SK-N-SH (cell line): ENCODE measurements at regions not wholly inside any gene's neighbourhood (a gene's known extent, or its start where the extent isn't known, plus 50 kb on each side); places are given as distances from the start of the nearest gene placed in this dataset.

ENCODE experiments used
- CTCF ChIA-PET: fragments of 300-600, 350-600 bp; formaldehyde crosslinking; extraction: SDS; loops from one replicate; lab custom pipeline; 2021; lab: Yijun Ruan, JAX
- POLR2A ChIA-PET: fragments of 350-600 bp; sonication (Branson Sonifier 250); formaldehyde crosslinking; extraction: SDS; loops from one replicate; lab custom pipeline; 2020; ENCODE audit warnings: antibody characterized with exemption, inconsistent platforms; lab: Yijun Ruan, JAX
- DNase-seq: peaks from one replicate; pipeline ENCODE4 v3.0.0; 2012
- H2AFZ ChIP-seq: fragments of 200-600 bp; sonication (generic); 2 replicates; pipeline ENCODE4 v1.8.1; 2016; ENCODE audit warnings: antibody characterized with exemption, mild to moderate bottlenecking, low read depth
- H3F3A ChIP-seq: fragments of 200-600 bp; sonication (generic); replicated peaks from 2 replicates; pipeline ENCODE3; 2016; ENCODE audit warnings: antibody characterized with exemption, mild to moderate bottlenecking; ENCODE audit not compliant: insufficient read depth
- H3K27ac ChIP-seq, 2 experiments: fragments of 200-500 bp in 1 of 2; fragments of 200-600 bp in 1 of 2; sonication (Bioruptor generic) in 1 of 2; sonication (generic), shearing (Covaris generic) in 1 of 2; 2 replicates each; pipeline versions ENCODE4 v1.5.1 to v1.6.1; 2014 to 2016; ENCODE audit warnings: low read depth in 2 of 2, inconsistent platforms in 1 of 2, low read length in 1 of 2, mild to moderate bottlenecking in 1 of 2, mixed read lengths in 1 of 2
- H3K27me3 ChIP-seq: fragments of 200-600 bp; sonication (generic), shearing (Covaris generic); 2 replicates; pipeline ENCODE4 v1.6.1; 2016; ENCODE audit warnings: mixed run types; ENCODE audit not compliant: insufficient read depth
- H3K36me3 ChIP-seq, 2 experiments: fragments of 200-500 bp in 1 of 2; fragments of 200-600 bp in 1 of 2; sonication (Bioruptor generic) in 1 of 2; sonication (generic) in 1 of 2; replicated peaks in 1 of 2; 2 replicates each; pipeline versions ENCODE3 to v1.5.1; 2014 to 2016; ENCODE audit warnings: low read length in 1 of 2, mild to moderate bottlenecking in 1 of 2; ENCODE audit not compliant: insufficient read depth in 2 of 2, control insufficient read depth in 1 of 2
- H3K4me1 ChIP-seq, 2 experiments: fragments of 200-500 bp in 1 of 2; fragments of 200-600 bp in 1 of 2; sonication (Bioruptor generic) in 1 of 2; sonication (generic), shearing (Covaris generic) in 1 of 2; 2 replicates each; pipeline versions ENCODE4 v1.5.1 to v1.6.1; 2014 to 2016; ENCODE audit warnings: low read depth in 1 of 2, low read length in 1 of 2, mixed run types in 1 of 2; ENCODE audit not compliant: insufficient read depth in 2 of 2, control insufficient read depth in 1 of 2
- H3K4me2 ChIP-seq: fragments of 200-600 bp; sonication (generic), shearing (Covaris generic); 2 replicates; pipeline ENCODE4 v1.6.1; 2017; ENCODE audit warnings: mixed run types
- H3K4me3 ChIP-seq, 2 experiments: fragments of 200-500 bp in 1 of 2; fragments of 200-600 bp in 1 of 2; sonication (Bioruptor generic) in 1 of 2; sonication (generic), shearing (Covaris generic) in 1 of 2; 2 replicates each; pipeline versions ENCODE4 v1.5.1 to v1.8.1; 2014 to 2016; ENCODE audit warnings: low read depth in 2 of 2, inconsistent platforms in 1 of 2, low read length in 1 of 2, mild to moderate bottlenecking in 1 of 2, mixed read lengths in 1 of 2, moderate library complexity in 1 of 2
- H3K79me2 ChIP-seq: fragments of 200-600 bp; sonication (generic); 2 replicates; pipeline ENCODE4 v1.8.1; 2017; ENCODE audit warnings: mild to moderate bottlenecking; ENCODE audit not compliant: insufficient read depth
- H3K9ac ChIP-seq: fragments of 200-600 bp; sonication (generic); 2 replicates; pipeline ENCODE4 v1.6.1; 2017; ENCODE audit warnings: mixed run types
- H3K9me2 ChIP-seq: fragments of 200-600 bp; sonication (generic); 2 replicates; pipeline ENCODE4 v1.6.1; 2017; ENCODE audit warnings: mixed run types
- H3K9me3 ChIP-seq: fragments of 200-600 bp; sonication (generic); 2 replicates; pipeline ENCODE4 v1.6.1; 2017; ENCODE audit warnings: mixed run types, mild to moderate bottlenecking, moderate library complexity
- H4K20me1 ChIP-seq: fragments of 200-600 bp; sonication (generic); 2 replicates; pipeline ENCODE4 v1.6.1; 2017; ENCODE audit warnings: mild to moderate bottlenecking, mixed run types; ENCODE audit not compliant: insufficient read depth
- ELF1 ChIP-seq: IDR thresholded peaks from 2 replicates; pipeline ENCODE4 v1.4.0; 2012
- EP300 ChIP-seq, 2 experiments: IDR thresholded peaks; 2 replicates each; pipeline versions ENCODE4 v1.4.0 to v1.6.1; 2012; ENCODE audit warnings: borderline replicate concordance in 1 of 2, low read depth in 1 of 2, low read length in 1 of 2
- EZH2phosphoT487 ChIP-seq: fragments of 200-600 bp; sonication (generic); IDR thresholded peaks from 2 replicates; pipeline ENCODE4 v1.6.1; 2017; ENCODE audit warnings: low read depth, mixed run types, mild to moderate bottlenecking, antibody characterized with exemption, moderate library complexity, borderline replicate concordance
- FOXJ3 ChIP-seq: sonication (generic); formaldehyde crosslinking; IDR thresholded peaks from 2 replicates; pipeline ENCODE4 v1.5.1; 2020; ENCODE audit warnings: mild to moderate bottlenecking, missing genetic modification reagents
- FOXM1 ChIP-seq: IDR thresholded peaks from 2 replicates; pipeline ENCODE4 v1.4.0; 2012; ENCODE audit warnings: low read depth, mild to moderate bottlenecking
- GABPA ChIP-seq: IDR thresholded peaks from 2 replicates; pipeline ENCODE4 v1.4.0; 2012; ENCODE audit warnings: low read depth, mild to moderate bottlenecking
- GATA2 ChIP-seq: sonication (generic); formaldehyde crosslinking; IDR thresholded peaks from 2 replicates; pipeline ENCODE4 v1.5.0; 2020; ENCODE audit warnings: mild to moderate bottlenecking, missing genetic modification reagents
- JUND ChIP-seq: IDR thresholded peaks from 2 replicates; pipeline ENCODE4 v1.4.0; 2012
- MEF2A ChIP-seq: IDR thresholded peaks from 2 replicates; pipeline ENCODE4 v1.4.0; 2012; ENCODE audit warnings: low read depth, borderline replicate concordance
- MXI1 ChIP-seq: IDR thresholded peaks from 2 replicates; pipeline ENCODE4 v1.6.1; 2012; ENCODE audit warnings: mild to moderate bottlenecking, low read depth, low read length, improper control_type of control experiment
- NFIC ChIP-seq: IDR thresholded peaks from 2 replicates; pipeline ENCODE4 v1.4.0; 2012; ENCODE audit warnings: borderline replicate concordance
- NRF1 ChIP-seq: IDR thresholded peaks from 2 replicates; pipeline ENCODE4 v1.6.1; 2012; ENCODE audit warnings: low read depth, mild to moderate bottlenecking, low read length
- POLR2AphosphoS5 ChIP-seq: IDR thresholded peaks from 2 replicates; pipeline ENCODE4 v1.6.1; 2012; ENCODE audit warnings: low read depth, low read length
- RXRA ChIP-seq: IDR thresholded peaks from 2 replicates; pipeline ENCODE4 v1.4.0; 2012; ENCODE audit warnings: low read depth, mild to moderate bottlenecking, borderline replicate concordance
- SIN3A ChIP-seq: IDR thresholded peaks from 2 replicates; pipeline ENCODE4 v1.6.1; 2012; ENCODE audit warnings: low read depth, mild to moderate bottlenecking, low read length, moderate library complexity, borderline replicate concordance
- TEAD4 ChIP-seq: IDR thresholded peaks from 2 replicates; pipeline ENCODE4 v1.4.0; 2012; ENCODE audit warnings: mild to moderate bottlenecking, borderline replicate concordance; ENCODE audit not compliant: insufficient read depth
- YY1 ChIP-seq: IDR thresholded peaks from 2 replicates; pipeline ENCODE4 v1.4.0; 2012; ENCODE audit warnings: low read depth, mild to moderate bottlenecking
- WGBS: methylation state at CpG from one replicate; pipeline ENCODE4 v1.1.6; 2017; ENCODE audit warnings: low lambda C conversion rate; 5-methylcytosine and 5-hydroxymethylcytosine counted together
- TF ChIP-seq, protein P1 (sequence below): fragments of 200-600 bp; sonication (generic); IDR thresholded peaks from 2 replicates; pipeline ENCODE4 v1.6.1; 2017; ENCODE audit warnings: antibody characterized with exemption, mild to moderate bottlenecking, moderate library complexity
- TF ChIP-seq, protein P2 (sequence below): fragments of 150-350 bp; IDR thresholded peaks from 2 replicates; pipeline ENCODE4 v1.6.1; 2017; ENCODE audit warnings: antibody characterized with exemption, low read length, low read depth, borderline replicate concordance
- TF ChIP-seq, protein P3 (sequence below): IDR thresholded peaks from 2 replicates; pipeline ENCODE4 v1.6.1; 2012; ENCODE audit warnings: mild to moderate bottlenecking, low read depth, low read length, moderate library complexity
- TF ChIP-seq, protein P4 (sequence below): fragments of 150-350 bp; IDR thresholded peaks from 2 replicates; pipeline ENCODE4 v1.6.1; 2016; ENCODE audit warnings: mild to moderate bottlenecking, low read depth, low read length

DNA sequence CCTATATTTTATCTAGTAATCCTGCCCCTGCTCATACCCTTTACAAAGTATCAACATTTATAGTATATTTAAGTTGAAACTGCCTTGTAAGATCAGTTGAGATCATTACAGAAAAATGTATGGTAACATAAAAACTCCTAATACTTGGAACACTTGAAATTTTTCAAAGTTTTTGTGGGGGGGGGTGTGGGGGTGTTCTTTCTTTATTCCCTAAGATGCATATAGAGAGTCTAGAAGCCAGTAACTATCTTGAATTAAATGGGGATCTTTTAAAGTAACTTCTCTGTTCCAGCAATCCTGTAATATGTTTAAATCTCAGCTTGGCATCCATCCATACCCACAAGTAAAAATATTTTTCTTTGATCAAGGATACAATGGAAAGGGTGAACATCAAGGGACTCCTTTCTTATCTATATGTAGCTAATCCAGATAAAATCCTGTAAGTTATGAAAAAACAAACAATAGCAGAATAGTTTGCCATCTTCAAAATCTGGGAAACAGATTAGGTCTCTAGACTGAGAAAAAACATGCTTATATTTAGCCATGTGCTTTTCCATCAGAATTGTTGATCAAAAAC, 455.3 kb downstream of the MEIS1 start:
- no peak overlapping the region for H3K4me3 ChIP-seq
- H3K4me2 ChIP-seq, result no peak overlapping the region
- H3K36me3 ChIP-seq, result no peaks in the 10 kb centered on the region
- H3K27ac ChIP-seq, result no peak overlapping the region
- no peak for DNase-seq
- ChIA-PET POLR2A (no interaction called here), CTCF (interaction anchor here (0.7 kb wide), 2 partner anchors 14 to 182 kb away, joined by 3 to 4 read pairs; no protein-coding TSS in a partner anchor)
- no peaks in the 10 kb centered on the region for H3K27me3 ChIP-seq
- no peaks in the 10 kb centered on the region for H3K9me2 ChIP-seq
- H3K9me3 ChIP-seq, result no peaks in the 10 kb centered on the region
- TF ChIP-seq, protein P1, sequence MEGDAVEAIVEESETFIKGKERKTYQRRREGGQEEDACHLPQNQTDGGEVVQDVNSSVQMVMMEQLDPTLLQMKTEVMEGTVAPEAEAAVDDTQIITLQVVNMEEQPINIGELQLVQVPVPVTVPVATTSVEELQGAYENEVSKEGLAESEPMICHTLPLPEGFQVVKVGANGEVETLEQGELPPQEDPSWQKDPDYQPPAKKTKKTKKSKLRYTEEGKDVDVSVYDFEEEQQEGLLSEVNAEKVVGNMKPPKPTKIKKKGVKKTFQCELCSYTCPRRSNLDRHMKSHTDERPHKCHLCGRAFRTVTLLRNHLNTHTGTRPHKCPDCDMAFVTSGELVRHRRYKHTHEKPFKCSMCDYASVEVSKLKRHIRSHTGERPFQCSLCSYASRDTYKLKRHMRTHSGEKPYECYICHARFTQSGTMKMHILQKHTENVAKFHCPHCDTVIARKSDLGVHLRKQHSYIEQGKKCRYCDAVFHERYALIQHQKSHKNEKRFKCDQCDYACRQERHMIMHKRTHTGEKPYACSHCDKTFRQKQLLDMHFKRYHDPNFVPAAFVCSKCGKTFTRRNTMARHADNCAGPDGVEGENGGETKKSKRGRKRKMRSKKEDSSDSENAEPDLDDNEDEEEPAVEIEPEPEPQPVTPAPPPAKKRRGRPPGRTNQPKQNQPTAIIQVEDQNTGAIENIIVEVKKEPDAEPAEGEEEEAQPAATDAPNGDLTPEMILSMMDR, result no peak
- TF ChIP-seq POLR2AphosphoS5 (no peak), NFIC (peak; percentile 40; the same call in 1 of the 2 replicates), MEF2A (no peak), JUND (0 out of 2 replicates have a peak, but pooled peaks have one; percentile 14), RXRA (no peak)
- H3K4me1 ChIP-seq, result peaks cover 2 to 9% of the 10 kb centered on the region in 2 experiments; a peak in 3 of 4 replicates
- H3K9ac ChIP-seq, result no peak overlapping the region
- peaks cover 11% of the 10 kb centered on the region for H3F3A ChIP-seq
- no peaks in the 10 kb centered on the region for H4K20me1 ChIP-seq
- no peak overlapping the region for H2AFZ ChIP-seq
- H3K79me2 ChIP-seq, result no peaks in the 10 kb centered on the region

DNA sequence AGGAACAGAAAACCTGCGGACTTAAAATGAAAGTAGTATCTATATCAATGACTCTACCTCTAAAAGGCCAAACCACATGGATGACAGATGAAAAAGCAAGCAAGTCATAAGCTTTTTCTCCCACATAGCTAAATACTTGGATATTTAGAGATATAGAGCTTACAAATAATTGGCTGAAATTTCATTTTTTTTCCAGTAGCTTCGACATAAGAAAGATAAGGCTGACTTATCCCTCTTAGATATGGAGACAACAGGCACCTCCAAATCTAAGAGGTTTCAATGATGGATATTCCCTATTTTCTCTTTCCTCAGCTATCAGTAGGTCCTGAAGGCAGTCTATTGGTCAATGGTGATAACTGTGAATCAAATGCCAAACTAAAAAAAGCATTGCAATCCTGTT, 460.3 kb downstream of the MEIS1 start:
- WGBS, result 82% methylated on average over 2 of the region's 2 CpGs
- H3K4me1 ChIP-seq, result peaks cover 6 to 22% of the 10 kb centered on the region in 2 experiments; a peak in 3 of 4 replicates
- H3F3A ChIP-seq, result no peaks in the 10 kb centered on the region
- no peaks in the 10 kb centered on the region for H3K9me3 ChIP-seq
- no peak for DNase-seq
- no peaks in the 10 kb centered on the region for H4K20me1 ChIP-seq
- POLR2A ChIA-PET, result no interaction called here
- no peak overlapping the region for H3K4me2 ChIP-seq
- no peak overlapping the region for H3K4me3 ChIP-seq
- no peak overlapping the region for H3K9ac ChIP-seq
- no peak overlapping the region for H3K27ac ChIP-seq
- H3K79me2 ChIP-seq, result no peaks in the 10 kb centered on the region
- CTCF ChIA-PET, result no interaction called here
- H3K9me2 ChIP-seq, result no peaks in the 10 kb centered on the region
- no peak overlapping the region for H2AFZ ChIP-seq
- no peaks in the 10 kb centered on the region for H3K27me3 ChIP-seq
- H3K36me3 ChIP-seq, result no peaks in the 10 kb centered on the region
- TF ChIP-seq YY1 (no peak), TEAD4 (no peak), MXI1 (no peak), JUND (no peak), ELF1 (no peak), NRF1 (no peak), GATA2 (CRISPR knock-in tag) (no peak), NFIC (no peak), EZH2phosphoT487 (no peak), SIN3A (no peak), EP300 (IDR thresholded peaks at IDR 0.05; ENCODE audit: borderline replicate concordance in 1 of 2, low read depth in 1 of 2, low read length in 1 of 2) (no peak), GABPA (no peak), FOXM1 (no peak), POLR2AphosphoS5 (no peak), FOXJ3 (no peak)
- TF ChIP-seq, protein P2, sequence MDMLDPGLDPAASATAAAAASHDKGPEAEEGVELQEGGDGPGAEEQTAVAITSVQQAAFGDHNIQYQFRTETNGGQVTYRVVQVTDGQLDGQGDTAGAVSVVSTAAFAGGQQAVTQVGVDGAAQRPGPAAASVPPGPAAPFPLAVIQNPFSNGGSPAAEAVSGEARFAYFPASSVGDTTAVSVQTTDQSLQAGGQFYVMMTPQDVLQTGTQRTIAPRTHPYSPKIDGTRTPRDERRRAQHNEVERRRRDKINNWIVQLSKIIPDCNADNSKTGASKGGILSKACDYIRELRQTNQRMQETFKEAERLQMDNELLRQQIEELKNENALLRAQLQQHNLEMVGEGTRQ, result no peak
- TF ChIP-seq, protein P3, sequence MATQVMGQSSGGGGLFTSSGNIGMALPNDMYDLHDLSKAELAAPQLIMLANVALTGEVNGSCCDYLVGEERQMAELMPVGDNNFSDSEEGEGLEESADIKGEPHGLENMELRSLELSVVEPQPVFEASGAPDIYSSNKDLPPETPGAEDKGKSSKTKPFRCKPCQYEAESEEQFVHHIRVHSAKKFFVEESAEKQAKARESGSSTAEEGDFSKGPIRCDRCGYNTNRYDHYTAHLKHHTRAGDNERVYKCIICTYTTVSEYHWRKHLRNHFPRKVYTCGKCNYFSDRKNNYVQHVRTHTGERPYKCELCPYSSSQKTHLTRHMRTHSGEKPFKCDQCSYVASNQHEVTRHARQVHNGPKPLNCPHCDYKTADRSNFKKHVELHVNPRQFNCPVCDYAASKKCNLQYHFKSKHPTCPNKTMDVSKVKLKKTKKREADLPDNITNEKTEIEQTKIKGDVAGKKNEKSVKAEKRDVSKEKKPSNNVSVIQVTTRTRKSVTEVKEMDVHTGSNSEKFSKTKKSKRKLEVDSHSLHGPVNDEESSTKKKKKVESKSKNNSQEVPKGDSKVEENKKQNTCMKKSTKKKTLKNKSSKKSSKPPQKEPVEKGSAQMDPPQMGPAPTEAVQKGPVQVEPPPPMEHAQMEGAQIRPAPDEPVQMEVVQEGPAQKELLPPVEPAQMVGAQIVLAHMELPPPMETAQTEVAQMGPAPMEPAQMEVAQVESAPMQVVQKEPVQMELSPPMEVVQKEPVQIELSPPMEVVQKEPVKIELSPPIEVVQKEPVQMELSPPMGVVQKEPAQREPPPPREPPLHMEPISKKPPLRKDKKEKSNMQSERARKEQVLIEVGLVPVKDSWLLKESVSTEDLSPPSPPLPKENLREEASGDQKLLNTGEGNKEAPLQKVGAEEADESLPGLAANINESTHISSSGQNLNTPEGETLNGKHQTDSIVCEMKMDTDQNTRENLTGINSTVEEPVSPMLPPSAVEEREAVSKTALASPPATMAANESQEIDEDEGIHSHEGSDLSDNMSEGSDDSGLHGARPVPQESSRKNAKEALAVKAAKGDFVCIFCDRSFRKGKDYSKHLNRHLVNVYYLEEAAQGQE, result no peak
- TF ChIP-seq, protein P4, sequence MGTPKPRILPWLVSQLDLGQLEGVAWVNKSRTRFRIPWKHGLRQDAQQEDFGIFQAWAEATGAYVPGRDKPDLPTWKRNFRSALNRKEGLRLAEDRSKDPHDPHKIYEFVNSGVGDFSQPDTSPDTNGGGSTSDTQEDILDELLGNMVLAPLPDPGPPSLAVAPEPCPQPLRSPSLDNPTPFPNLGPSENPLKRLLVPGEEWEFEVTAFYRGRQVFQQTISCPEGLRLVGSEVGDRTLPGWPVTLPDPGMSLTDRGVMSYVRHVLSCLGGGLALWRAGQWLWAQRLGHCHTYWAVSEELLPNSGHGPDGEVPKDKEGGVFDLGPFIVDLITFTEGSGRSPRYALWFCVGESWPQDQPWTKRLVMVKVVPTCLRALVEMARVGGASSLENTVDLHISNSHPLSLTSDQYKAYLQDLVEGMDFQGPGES, result no peak
